ENCODE measurements at regions not wholly inside any gene's neighbourhood (a gene's known extent, or its start where the extent isn't known, plus 50 kb on each side); places are given as distances from the start of the nearest gene placed in this dataset.
A peak's percentile ranks its signal among the peaks of the same experiment; 100 is the strongest.

DNA sequence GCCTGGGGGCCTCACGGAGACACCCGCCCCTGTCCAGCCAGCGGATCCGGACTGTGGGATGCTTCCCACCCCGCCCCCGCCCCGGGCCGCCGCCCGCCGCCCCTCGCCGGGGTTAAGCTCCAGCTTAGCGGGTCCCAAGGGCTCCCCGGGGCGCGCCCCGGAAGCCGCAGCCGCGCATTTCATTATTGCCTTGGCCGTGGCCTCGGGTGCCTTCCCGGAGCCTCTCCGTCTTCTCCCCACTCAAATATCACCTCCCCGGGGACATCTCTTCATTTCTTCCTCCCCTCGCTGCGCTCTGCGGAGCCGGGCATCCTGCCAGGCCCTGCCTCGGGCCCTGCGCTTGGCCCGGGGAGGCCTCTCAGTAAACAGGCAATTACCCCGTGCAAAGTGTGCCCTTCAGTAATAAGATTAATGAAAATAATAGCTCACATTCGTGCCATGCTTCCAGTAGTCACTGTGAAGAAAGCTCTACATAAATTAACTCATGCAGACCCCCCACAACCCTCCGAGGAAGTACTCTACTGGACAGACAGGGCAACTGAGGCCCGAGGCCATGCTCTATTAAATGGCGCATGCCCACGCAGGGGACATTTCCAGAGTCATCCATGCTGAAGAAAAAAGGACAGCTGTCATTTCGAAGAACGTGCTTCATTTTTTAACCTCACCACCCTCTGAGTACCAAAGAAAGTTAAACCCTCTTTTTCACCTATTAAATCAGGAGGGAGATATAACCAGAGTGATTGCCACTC lies 49.9 kb upstream of the LAPTM5 start:
- peaks cover 8% of the 10 kb centered on the region for H3K27me3 ChIP-seq (replicated peaks; ENCODE audit: insufficient read depth, low read depth, low read length, poor library complexity)
- no peak overlapping the region for H3K4me3 ChIP-seq (ENCODE audit: low read depth, low read length, poor library complexity, severe bottlenecking)
- BruUV-seq (replicated peaks) = no TSS peak
- H3K9me3 ChIP-seq (ENCODE audit: low read depth, low read length, poor library complexity, severe bottlenecking) = no peaks in the 10 kb centered on the region
- DNase-seq (ENCODE audit: low spot score) = peak; percentile 95
- ChIA-PET CTCF (interaction anchor here (0.8 kb wide), 1 partner anchor 35 kb away, joined by 3 read pairs; no protein-coding TSS in a partner anchor), POLR2A (ENCODE audit: low non-redundant PET) (interaction anchor here (0.6 kb wide), 1 partner anchor 90 kb away, joined by 4 read pairs; no protein-coding TSS in a partner anchor)
- intact Hi-C loops (cut with micrococcal nuclease; ENCODE audit: unreplicated experiment) = loop anchor here (5.0 kb wide), 1 partner anchor 50 kb away; no protein-coding TSS in a partner anchor
- no peak overlapping the region for H3K27ac ChIP-seq (ENCODE audit: low read depth, low read length, poor library complexity, severe bottlenecking)
- no peaks in the 10 kb centered on the region for H3K36me3 ChIP-seq (ENCODE audit: insufficient read depth, low read length, poor library complexity, severe bottlenecking)
- peaks cover 38% of the 10 kb centered on the region for H3K4me1 ChIP-seq (ENCODE audit: insufficient read depth, low read length, poor library complexity, severe bottlenecking)
- no peak for TF ChIP-seq EZH2 (IDR thresholded peaks at IDR 0.05; ENCODE audit: borderline replicate concordance, low read depth, low read length, poor library complexity, severe bottlenecking)
- TF ChIP-seq, protein P1, sequence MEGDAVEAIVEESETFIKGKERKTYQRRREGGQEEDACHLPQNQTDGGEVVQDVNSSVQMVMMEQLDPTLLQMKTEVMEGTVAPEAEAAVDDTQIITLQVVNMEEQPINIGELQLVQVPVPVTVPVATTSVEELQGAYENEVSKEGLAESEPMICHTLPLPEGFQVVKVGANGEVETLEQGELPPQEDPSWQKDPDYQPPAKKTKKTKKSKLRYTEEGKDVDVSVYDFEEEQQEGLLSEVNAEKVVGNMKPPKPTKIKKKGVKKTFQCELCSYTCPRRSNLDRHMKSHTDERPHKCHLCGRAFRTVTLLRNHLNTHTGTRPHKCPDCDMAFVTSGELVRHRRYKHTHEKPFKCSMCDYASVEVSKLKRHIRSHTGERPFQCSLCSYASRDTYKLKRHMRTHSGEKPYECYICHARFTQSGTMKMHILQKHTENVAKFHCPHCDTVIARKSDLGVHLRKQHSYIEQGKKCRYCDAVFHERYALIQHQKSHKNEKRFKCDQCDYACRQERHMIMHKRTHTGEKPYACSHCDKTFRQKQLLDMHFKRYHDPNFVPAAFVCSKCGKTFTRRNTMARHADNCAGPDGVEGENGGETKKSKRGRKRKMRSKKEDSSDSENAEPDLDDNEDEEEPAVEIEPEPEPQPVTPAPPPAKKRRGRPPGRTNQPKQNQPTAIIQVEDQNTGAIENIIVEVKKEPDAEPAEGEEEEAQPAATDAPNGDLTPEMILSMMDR (conservative IDR thresholded peaks at IDR 0.05; ENCODE audit: low read depth, low read length) = no peak
